ENCODE measurements at regions not wholly inside any gene's neighbourhood (a gene's known extent, or its start where the extent isn't known, plus 50 kb on each side); places are given as distances from the start of the nearest gene placed in this dataset.

DNA sequence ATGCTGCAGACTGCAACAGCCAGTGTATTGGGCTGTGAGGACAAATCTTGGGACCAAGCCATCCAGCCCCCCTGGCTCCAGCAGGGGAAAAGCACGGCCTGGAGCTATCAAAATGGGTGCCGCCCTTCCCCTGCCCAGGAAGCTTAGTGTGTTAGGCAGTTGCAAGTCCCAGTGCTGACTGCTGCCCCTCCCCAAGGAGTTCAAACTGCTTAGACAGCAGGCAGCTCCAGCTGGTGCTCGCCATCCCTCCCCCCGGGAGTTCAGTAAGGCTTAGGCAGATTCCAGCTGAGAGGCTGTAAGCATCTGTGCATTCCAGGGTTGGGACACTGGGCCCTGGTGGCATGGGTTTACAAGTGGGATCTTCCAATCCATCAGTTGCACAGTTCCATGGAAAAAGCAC, 579.6 kb upstream of the NR5A2 start:
- ATAC-seq = no peak
- TF ChIP-seq, protein P1, sequence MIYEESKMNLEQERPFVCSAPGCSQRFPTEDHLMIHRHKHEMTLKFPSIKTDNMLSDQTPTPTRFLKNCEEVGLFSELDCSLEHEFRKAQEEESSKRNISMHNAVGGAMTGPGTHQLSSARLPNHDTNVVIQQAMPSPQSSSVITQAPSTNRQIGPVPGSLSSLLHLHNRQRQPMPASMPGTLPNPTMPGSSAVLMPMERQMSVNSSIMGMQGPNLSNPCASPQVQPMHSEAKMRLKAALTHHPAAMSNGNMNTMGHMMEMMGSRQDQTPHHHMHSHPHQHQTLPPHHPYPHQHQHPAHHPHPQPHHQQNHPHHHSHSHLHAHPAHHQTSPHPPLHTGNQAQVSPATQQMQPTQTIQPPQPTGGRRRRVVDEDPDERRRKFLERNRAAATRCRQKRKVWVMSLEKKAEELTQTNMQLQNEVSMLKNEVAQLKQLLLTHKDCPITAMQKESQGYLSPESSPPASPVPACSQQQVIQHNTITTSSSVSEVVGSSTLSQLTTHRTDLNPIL (CRISPR knock-in tag; IDR thresholded peaks at IDR 0.05; ENCODE audit: low read depth) = no peak
- TF ChIP-seq, protein P2, sequence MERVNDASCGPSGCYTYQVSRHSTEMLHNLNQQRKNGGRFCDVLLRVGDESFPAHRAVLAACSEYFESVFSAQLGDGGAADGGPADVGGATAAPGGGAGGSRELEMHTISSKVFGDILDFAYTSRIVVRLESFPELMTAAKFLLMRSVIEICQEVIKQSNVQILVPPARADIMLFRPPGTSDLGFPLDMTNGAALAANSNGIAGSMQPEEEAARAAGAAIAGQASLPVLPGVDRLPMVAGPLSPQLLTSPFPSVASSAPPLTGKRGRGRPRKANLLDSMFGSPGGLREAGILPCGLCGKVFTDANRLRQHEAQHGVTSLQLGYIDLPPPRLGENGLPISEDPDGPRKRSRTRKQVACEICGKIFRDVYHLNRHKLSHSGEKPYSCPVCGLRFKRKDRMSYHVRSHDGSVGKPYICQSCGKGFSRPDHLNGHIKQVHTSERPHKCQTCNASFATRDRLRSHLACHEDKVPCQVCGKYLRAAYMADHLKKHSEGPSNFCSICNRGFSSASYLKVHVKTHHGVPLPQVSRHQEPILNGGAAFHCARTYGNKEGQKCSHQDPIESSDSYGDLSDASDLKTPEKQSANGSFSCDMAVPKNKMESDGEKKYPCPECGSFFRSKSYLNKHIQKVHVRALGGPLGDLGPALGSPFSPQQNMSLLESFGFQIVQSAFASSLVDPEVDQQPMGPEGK (CRISPR knock-in tag; IDR thresholded peaks at IDR 0.05; ENCODE audit: borderline replicate concordance) = no peak
- TF ChIP-seq, protein P3, sequence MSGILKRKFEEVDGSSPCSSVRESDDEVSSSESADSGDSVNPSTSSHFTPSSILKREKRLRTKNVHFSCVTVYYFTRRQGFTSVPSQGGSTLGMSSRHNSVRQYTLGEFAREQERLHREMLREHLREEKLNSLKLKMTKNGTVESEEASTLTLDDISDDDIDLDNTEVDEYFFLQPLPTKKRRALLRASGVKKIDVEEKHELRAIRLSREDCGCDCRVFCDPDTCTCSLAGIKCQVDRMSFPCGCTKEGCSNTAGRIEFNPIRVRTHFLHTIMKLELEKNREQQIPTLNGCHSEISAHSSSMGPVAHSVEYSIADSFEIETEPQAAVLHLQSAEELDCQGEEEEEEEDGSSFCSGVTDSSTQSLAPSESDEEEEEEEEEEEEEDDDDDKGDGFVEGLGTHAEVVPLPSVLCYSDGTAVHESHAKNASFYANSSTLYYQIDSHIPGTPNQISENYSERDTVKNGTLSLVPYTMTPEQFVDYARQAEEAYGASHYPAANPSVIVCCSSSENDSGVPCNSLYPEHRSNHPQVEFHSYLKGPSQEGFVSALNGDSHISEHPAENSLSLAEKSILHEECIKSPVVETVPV (CRISPR knock-in tag; IDR thresholded peaks at IDR 0.05) = no peak
- no peak for TF ChIP-seq RARB (CRISPR knock-in tag; IDR thresholded peaks at IDR 0.05)
- TF ChIP-seq ZFP30 (CRISPR knock-in tag; IDR thresholded peaks at IDR 0.05) = no peak
- TF ChIP-seq ZC3H10 (CRISPR knock-in tag; IDR thresholded peaks at IDR 0.05) = no peak
- no peak for TF ChIP-seq TOX (CRISPR knock-in tag; IDR thresholded peaks at IDR 0.05; ENCODE audit: borderline replicate concordance)
- TF ChIP-seq, protein P4, sequence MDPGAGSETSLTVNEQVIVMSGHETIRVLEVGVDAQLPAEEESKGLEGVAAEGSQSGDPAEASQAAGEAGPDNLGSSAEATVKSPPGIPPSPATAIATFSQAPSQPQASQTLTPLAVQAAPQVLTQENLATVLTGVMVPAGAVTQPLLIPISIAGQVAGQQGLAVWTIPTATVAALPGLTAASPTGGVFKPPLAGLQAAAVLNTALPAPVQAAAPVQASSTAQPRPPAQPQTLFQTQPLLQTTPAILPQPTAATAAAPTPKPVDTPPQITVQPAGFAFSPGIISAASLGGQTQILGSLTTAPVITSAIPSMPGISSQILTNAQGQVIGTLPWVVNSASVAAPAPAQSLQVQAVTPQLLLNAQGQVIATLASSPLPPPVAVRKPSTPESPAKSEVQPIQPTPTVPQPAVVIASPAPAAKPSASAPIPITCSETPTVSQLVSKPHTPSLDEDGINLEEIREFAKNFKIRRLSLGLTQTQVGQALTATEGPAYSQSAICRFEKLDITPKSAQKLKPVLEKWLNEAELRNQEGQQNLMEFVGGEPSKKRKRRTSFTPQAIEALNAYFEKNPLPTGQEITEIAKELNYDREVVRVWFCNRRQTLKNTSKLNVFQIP (CRISPR knock-in tag; IDR thresholded peaks at IDR 0.05; ENCODE audit: borderline replicate concordance, low read depth) = no peak
- TF ChIP-seq ISL1 (CRISPR knock-in tag; IDR thresholded peaks at IDR 0.05) = no peak
- TF ChIP-seq TCF4 (CRISPR knock-in tag; IDR thresholded peaks at IDR 0.05; ENCODE audit: borderline replicate concordance) = no peak
- no peak for TF ChIP-seq ZFP3 (CRISPR knock-in tag; IDR thresholded peaks at IDR 0.05)
- TF ChIP-seq ZNF70 (CRISPR knock-in tag; IDR thresholded peaks at IDR 0.05) = no peak
- no peak for TF ChIP-seq ARNTL (CRISPR knock-in tag; IDR thresholded peaks at IDR 0.05; ENCODE audit: borderline replicate concordance, low read depth)
- no peak for TF ChIP-seq BACH2 (CRISPR knock-in tag; IDR thresholded peaks at IDR 0.05; ENCODE audit: borderline replicate concordance)
- TF ChIP-seq, protein P5, sequence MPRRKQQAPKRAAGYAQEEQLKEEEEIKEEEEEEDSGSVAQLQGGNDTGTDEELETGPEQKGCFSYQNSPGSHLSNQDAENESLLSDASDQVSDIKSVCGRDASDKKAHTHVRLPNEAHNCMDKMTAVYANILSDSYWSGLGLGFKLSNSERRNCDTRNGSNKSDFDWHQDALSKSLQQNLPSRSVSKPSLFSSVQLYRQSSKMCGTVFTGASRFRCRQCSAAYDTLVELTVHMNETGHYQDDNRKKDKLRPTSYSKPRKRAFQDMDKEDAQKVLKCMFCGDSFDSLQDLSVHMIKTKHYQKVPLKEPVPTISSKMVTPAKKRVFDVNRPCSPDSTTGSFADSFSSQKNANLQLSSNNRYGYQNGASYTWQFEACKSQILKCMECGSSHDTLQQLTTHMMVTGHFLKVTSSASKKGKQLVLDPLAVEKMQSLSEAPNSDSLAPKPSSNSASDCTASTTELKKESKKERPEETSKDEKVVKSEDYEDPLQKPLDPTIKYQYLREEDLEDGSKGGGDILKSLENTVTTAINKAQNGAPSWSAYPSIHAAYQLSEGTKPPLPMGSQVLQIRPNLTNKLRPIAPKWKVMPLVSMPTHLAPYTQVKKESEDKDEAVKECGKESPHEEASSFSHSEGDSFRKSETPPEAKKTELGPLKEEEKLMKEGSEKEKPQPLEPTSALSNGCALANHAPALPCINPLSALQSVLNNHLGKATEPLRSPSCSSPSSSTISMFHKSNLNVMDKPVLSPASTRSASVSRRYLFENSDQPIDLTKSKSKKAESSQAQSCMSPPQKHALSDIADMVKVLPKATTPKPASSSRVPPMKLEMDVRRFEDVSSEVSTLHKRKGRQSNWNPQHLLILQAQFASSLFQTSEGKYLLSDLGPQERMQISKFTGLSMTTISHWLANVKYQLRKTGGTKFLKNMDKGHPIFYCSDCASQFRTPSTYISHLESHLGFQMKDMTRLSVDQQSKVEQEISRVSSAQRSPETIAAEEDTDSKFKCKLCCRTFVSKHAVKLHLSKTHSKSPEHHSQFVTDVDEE (CRISPR knock-in tag; IDR thresholded peaks at IDR 0.05) = no peak
- TF ChIP-seq ZNF565 (CRISPR knock-in tag; conservative IDR thresholded peaks at IDR 0.05; ENCODE audit: low read depth) = no peak
- TF ChIP-seq SNAI2 (CRISPR knock-in tag; IDR thresholded peaks at IDR 0.05) = no peak
- no peak for TF ChIP-seq ESRRG (CRISPR knock-in tag; IDR thresholded peaks at IDR 0.05)

DNA sequence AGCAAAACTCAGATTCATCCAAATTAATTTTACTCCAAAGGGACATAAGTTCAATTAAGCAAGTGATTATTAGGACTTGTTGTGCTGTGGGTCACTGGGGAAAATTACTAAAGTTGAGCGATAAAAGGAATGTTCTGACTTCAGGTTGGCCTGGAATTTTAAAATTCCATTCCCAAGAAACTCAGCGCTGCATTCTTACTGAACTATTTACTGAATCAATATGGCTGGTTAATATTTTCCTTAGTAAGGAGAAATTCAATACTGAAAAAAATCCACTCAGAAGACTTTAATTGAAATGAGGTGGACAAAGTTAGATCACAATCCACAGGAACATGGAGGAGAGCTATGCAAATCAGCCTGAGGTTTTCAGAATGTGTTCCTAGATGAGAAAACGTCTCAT, 578.9 kb upstream of the NR5A2 start:
- TF ChIP-seq ZC3H10 (CRISPR knock-in tag; IDR thresholded peaks at IDR 0.05) (no peak), ZNF565 (CRISPR knock-in tag; conservative IDR thresholded peaks at IDR 0.05; ENCODE audit: low read depth) (no peak), TCF4 (CRISPR knock-in tag; IDR thresholded peaks at IDR 0.05; ENCODE audit: borderline replicate concordance) (no peak), GLIS3 (CRISPR knock-in tag; IDR thresholded peaks at IDR 0.05) (no peak), ZFP30 (CRISPR knock-in tag; IDR thresholded peaks at IDR 0.05) (no peak), BACH2 (CRISPR knock-in tag; IDR thresholded peaks at IDR 0.05; ENCODE audit: borderline replicate concordance) (no peak), ESRRG (CRISPR knock-in tag; IDR thresholded peaks at IDR 0.05) (no peak), ISL1 (CRISPR knock-in tag; IDR thresholded peaks at IDR 0.05) (no peak), ZFP3 (CRISPR knock-in tag; IDR thresholded peaks at IDR 0.05) (no peak), PPARA (CRISPR knock-in tag; IDR thresholded peaks at IDR 0.05; ENCODE audit: borderline replicate concordance) (no peak), CSDC2 (CRISPR knock-in tag; IDR thresholded peaks at IDR 0.05) (no peak)
- TF ChIP-seq, protein P2 (CRISPR knock-in tag; IDR thresholded peaks at IDR 0.05; ENCODE audit: borderline replicate concordance) = no peak
- TF ChIP-seq, protein P5 (CRISPR knock-in tag; IDR thresholded peaks at IDR 0.05) = no peak
- TF ChIP-seq, protein P1 (CRISPR knock-in tag; IDR thresholded peaks at IDR 0.05; ENCODE audit: low read depth) = no peak
- TF ChIP-seq, protein P4 (CRISPR knock-in tag; IDR thresholded peaks at IDR 0.05; ENCODE audit: borderline replicate concordance, low read depth) = no peak
- ATAC-seq = no peak
